HG03025 (cell line): ENCODE measurements at regions not wholly inside any gene's neighbourhood (a gene's known extent, or its start where the extent isn't known, plus 50 kb on each side); places are given as distances from the start of the nearest gene placed in this dataset.

Experiments
- ATAC-seq: cut with Tn5 transposase; IDR thresholded peaks from one replicate; pipeline ENCODE4 v1.9.1; 2021; ENCODE audit warnings: mild to moderate bottlenecking, moderate library complexity; ENCODE audit not compliant: unreplicated experiment, low FRiP score

DNA sequence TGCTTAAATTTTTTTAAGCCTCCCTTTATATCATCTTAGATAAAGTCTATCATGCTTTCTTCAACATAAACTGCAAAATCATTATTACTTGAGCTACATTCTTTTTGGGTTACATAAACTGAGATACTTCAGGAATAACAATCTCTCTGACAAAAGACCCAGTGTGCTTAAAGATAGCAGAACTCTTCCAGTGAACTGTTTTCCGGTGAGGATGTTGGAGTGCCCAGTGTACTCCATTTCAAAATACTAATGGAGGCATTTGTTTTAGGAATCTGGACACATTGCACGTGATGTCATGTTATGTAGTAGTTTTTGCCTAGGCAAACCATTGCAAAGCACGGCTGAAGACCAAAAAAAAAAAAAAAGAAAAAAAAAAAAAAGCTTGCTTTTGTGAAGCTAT, 388.2 kb upstream of the CELF2 start:
- ATAC-seq: no peak

GRCh38 chr10:10630281-10630680, 387.4 kb upstream of the CELF2 start:
- ATAC-seq: no peak

GRCh38 chr10:10630782-10631181, 386.9 kb upstream of the CELF2 start:
- no peak for ATAC-seq

- no peak for ATAC-seq
These were observed 375.5 kb upstream of the CELF2 start for GRCh38 chr10:10642189-10642588.

GRCh38 chr10:10642751-10643150, 374.9 kb upstream of the CELF2 start:
- ATAC-seq: no peak

DNA sequence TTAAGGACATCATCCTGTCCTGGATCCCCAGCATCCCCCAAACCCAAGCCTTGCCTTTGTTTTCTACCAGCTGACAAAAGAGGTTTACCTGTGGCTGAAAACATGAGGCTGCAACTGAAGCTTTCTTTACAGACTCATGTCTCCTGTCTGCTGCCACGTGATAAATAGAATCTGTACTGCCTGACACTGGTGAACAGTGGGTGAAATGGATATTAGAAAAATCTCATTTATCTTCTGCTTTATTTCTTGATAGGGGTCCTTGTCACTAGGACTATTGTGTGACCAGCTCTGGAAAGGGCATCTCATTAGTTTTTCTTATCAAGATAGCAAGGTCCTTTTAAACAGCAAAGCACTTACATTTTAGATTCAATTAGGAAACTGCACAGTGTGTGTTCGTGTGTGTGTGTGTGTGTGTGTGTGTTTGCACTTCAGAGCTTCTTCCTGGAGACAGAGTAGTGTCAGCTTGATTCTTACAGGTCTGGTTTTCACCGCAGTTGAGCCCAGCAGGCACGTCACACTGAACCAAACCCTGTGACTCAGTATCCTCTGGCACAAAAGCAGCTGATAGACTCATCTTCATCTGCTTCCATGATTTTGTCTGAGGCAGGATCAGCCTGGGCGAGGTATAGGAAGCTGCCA, 373.5 kb upstream of the CELF2 start:
- no peak for ATAC-seq

GRCh38 chr10:10644676-10645385, 372.8 kb upstream of the CELF2 start:
- ATAC-seq: no peak

GRCh38 chr10:10647331-10647730, 370.3 kb upstream of the CELF2 start:
- no peak for ATAC-seq

DNA sequence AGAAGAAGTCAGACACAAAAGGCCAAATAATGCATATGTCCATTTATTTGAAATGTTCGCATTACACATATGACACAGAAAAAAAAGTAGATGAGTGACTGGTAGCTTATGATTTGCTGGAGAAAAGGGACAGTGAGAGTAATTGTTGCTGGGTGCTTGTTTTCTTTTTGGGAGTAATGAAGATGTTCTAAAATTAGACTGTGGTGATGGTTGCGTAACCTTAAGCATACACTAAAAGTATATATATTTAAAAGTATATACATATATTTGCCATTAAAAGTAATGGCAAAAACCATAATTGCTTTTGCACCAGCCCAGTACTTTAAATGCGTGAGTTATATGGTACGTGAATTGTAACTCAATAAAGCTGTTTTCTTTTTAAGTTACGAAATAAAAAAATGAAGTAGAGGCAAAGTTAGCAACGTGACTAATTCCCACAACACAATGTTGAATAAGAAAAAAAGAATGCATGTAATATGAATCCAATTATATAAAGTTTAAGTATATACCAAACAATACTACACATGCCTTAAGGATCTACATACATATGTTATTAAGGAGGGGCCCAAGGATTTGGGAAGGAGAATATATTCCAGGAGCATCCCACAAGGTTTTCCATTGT, 360.4 kb upstream of the CELF2 start:
- no peak for ATAC-seq

DNA sequence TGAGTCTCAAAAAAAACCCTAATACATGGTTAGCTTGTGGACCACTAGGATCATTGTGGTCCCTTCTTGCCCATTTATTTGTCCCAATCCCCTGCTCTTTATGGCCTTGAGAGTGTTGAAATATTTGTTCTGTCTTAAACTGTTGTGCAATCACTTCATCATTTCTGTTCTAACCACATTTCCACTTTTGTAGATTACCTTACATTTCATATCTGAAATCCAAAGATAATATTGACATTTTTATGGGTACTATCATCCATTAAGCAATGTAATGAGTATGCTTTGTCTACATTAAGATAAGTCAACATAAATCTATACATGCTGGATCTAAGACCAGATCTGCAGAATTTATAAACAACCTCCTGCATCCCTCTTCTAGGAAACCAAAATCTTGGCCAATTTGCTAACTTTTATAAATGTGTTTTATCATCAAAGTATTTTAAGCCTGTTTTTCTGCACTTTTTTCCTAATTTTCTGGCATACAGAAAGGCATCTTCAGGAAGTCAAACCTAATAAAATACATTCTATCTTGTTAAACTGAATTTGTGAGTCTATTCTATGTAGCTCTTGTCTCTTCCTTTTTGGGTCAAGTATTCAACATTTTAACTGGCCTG, 359.4 kb upstream of the CELF2 start:
- ATAC-seq: no peak

- ATAC-seq: no peak
These were observed 357.6 kb upstream of the CELF2 start for GRCh38 chr10:10660054-10660453.

GRCh38 chr10:10661176-10661575, 356.5 kb upstream of the CELF2 start:
- no peak for ATAC-seq

DNA sequence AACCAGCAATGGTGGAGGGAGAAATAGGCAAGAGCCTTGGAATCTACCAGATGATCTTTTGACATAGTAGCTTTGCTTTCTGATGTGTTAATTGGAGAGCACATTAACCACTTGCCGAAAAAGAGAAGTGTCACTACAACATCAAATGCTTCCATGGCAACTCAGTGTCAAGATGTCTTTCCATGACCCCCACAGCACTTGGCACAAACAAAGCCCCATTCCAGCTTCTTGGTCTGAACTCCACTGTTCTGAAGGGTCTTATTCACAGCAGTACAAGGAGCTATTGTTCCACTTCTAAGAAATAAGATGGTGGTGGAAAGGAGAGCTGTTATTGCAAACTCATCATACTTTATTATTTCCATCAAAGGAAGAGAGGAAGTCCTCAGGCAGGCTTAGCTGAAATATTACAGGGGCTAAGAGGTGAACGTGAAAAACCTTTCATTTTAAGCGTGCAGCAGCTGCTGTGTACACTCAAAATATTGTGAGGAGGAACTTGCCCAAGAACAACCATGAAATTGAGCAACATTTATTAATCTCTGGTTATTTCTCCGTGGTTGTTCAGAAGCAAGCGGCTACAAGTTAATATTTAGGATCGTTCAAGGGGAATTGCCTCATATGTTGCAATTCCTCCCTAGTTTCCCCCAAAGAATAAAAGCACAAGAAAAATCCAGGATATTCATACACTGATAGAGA, 354.8 kb upstream of the CELF2 start:
- no peak for ATAC-seq

GRCh38 chr10:10663622-10664021, 354.1 kb upstream of the CELF2 start:
- ATAC-seq: no peak

DNA sequence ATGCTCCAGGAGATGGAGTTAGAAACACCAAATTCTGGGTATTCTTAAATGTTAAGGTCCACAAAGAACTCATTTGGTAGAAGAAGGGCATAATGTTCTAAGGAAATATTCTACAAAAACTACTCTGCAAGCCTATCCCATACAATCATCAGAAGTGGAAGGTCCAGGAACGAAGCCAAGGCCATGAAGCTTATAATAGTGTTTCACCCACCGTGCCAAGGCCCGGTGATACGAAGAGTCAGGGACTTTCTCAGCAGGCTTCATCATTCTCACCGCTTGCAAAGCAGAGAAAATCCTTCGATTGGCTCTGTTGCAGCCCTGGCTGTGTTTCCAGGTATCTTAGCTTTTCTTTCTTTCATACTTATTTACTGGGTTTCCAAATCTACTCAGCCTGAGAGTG, 351.9 kb upstream of the CELF2 start:
- ATAC-seq: no peak

DNA sequence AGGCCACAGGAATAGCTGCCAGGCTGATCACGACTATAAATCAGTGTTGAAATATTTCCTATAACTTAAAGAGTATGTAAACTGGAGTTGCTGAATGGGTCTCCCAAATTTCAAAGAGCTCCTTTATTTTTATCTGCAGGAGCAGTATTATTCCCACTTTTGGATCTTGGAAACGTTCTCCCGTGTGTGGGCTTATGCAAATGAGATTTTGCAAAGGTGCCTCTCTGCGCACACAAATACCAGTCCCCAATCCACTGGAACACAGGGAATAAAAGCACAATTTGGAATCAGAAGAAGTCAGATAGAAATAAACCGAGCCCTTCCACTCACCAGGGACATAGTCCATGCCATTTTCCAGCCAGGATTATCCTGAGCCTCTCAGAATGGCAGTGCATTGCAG, 350.2 kb upstream of the CELF2 start:
- no peak for ATAC-seq

GRCh38 chr10:10676972-10677371, 340.7 kb upstream of the CELF2 start:
- no peak for ATAC-seq

DNA sequence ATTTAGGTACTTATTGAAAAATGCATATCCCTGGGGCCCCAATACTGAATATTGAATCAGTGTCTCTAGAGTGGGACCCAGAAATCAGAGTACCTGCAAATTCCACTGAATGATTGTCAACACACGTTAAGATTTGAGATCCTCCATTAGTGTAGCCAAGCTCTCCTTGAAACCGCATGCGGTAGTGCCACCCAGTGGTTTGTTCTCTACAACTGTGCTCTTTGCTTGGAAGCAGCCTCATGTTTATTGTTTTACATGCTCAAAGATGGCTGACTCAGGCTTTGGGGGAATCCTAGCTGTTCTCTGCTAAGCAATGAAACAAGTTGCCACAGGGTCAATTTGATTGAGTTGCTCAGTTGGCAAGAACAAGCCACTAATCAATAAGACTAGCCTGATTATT, 340.2 kb upstream of the CELF2 start:
- ATAC-seq: no peak

- no peak for ATAC-seq
These were observed 337.2 kb upstream of the CELF2 start for GRCh38 chr10:10680496-10680895.

- no peak for ATAC-seq
These were observed 332.7 kb upstream of the CELF2 start for GRCh38 chr10:10684972-10685371.

GRCh38 chr10:10685566-10685965, 332.1 kb upstream of the CELF2 start:
- peak; percentile 72 for ATAC-seq
